HCT116 (cell line): ENCODE measurements at regions not wholly inside any gene's neighbourhood (a gene's known extent, or its start where the extent isn't known, plus 50 kb on each side); places are given as distances from the start of the nearest gene placed in this dataset.

Experiments
- ATAC-seq: fragments of 200-7000 bp; cut with Tn5 transposase; 2 replicates; pipeline ENCODE4 v1.9.1; 2020; ENCODE audit warnings: mild to moderate bottlenecking, moderate library complexity
- BruUV-seq: library from RNA; stranded (reverse); fragments of 400-500 nt; replicated peaks from 2 replicates; lab custom pipeline; 2021; lab: Mats Ljungman, UMichigan
- CTCF ChIA-PET: fragments of 300-600 bp; sonication (Branson Sonifier 250); formaldehyde crosslinking; loops from one replicate; lab custom pipeline; 2021; ENCODE audit warnings: antibody characterized with exemption; lab: Charles Lee
- POLR2A ChIA-PET: fragments of 300-600, 350-600 bp; sonication (Branson Sonifier 250); formaldehyde crosslinking; loops from one replicate; lab custom pipeline; 2021; ENCODE audit warnings: antibody characterized with exemption; lab: Charles Lee
- RAD21 ChIA-PET, 2 experiments: fragments of 300-600 bp; sonication (Branson Sonifier 250); formaldehyde crosslinking; loops; one replicate each; lab custom pipeline; 2023; ENCODE audit warnings: low total read pairs in 2 of 2; ENCODE audit not compliant: uncharacterized antibody in 2 of 2, unreplicated experiment in 2 of 2, low non-redundant PET in 1 of 2; lab: Charles Lee
- DNase-seq: peaks from one replicate; pipeline ENCODE4 v3.0.0-alpha.2; 2010; ENCODE audit warnings: low read depth, low spot score
- H2AFZ ChIP-seq: fragments of 200-600 bp; shearing (Covaris generic), sonication (generic); 2 replicates; pipeline ENCODE4 v1.6.1; 2017; ENCODE audit warnings: low read depth, mixed run types, mixed read lengths, antibody characterized with exemption, low read length; ENCODE audit not compliant: poor library complexity, severe bottlenecking
- H3K27ac ChIP-seq: 2 replicates; pipeline ENCODE4 v1.5.1; 2012; ENCODE audit warnings: low read depth, low read length
- H3K27me3 ChIP-seq: fragments of 200-600 bp; sonication (generic); 2 replicates; pipeline ENCODE4 v1.6.1; 2016; ENCODE audit warnings: mixed run types, low read length, mixed read lengths; ENCODE audit not compliant: insufficient read depth
- H3K36me3 ChIP-seq, 2 experiments: fragments of 200-500 bp in 1 of 2; fragments of 200-600 bp in 1 of 2; sonication (Bioruptor generic) in 1 of 2; sonication (generic) in 1 of 2; 2 replicates each; pipeline versions ENCODE4 v1.5.1 to v1.6.1; 2014 to 2016; ENCODE audit warnings: low read length in 2 of 2, inconsistent platforms in 1 of 2, mixed read lengths in 1 of 2, mixed run types in 1 of 2; ENCODE audit not compliant: insufficient read depth in 2 of 2, control insufficient read depth in 1 of 2
- H3K4me1 ChIP-seq, 2 experiments: fragments of 200-600 bp in 1 of 2; sonication (generic) in 1 of 2; 2 replicates each; pipeline versions ENCODE4 v1.5.1 to v1.6.1; 2012 to 2017; ENCODE audit warnings: low read length in 2 of 2, inconsistent platforms in 1 of 2, mild to moderate bottlenecking in 1 of 2, mixed read lengths in 1 of 2, mixed run types in 1 of 2, moderate library complexity in 1 of 2; ENCODE audit not compliant: insufficient read depth in 2 of 2, control insufficient read depth in 1 of 2
- H3K4me2 ChIP-seq: fragments of 200-600 bp; sonication (generic); 2 replicates; pipeline ENCODE4 v1.6.1; 2017; ENCODE audit warnings: mixed run types, low read length, mixed read lengths
- H3K4me3 ChIP-seq, 2 experiments: fragments of 200-600 bp in 1 of 2; sonication (generic) in 1 of 2; replicated peaks in 1 of 2; 2 replicates each; pipeline ENCODE4 v1.5.1; 2011 to 2016; ENCODE audit warnings: low read length in 2 of 2, control low read depth in 1 of 2, low read depth in 1 of 2, mild to moderate bottlenecking in 1 of 2, mixed read lengths in 1 of 2, mixed run types in 1 of 2
- H3K79me2 ChIP-seq: fragments of 200-600 bp; sonication (generic); 2 replicates; pipeline ENCODE4 v1.6.1; 2017; ENCODE audit warnings: mild to moderate bottlenecking, mixed run types, low read length, moderate library complexity, mixed read lengths; ENCODE audit not compliant: insufficient read depth
- H3K9ac ChIP-seq: fragments of 200-600 bp; sonication (generic); 2 replicates; pipeline ENCODE4 v1.6.1; 2016; ENCODE audit warnings: low read length, mixed read lengths
- H3K9me2 ChIP-seq: fragments of 200-600 bp; sonication (generic), shearing (Covaris generic); 2 replicates; pipeline ENCODE4 v1.6.1; 2017; ENCODE audit warnings: mixed run types, mild to moderate bottlenecking, moderate library complexity; ENCODE audit not compliant: insufficient read depth
- H3K9me3 ChIP-seq, 2 experiments: fragments of 200-500 bp in 1 of 2; fragments of 200-600 bp in 1 of 2; sonication (Bioruptor generic) in 1 of 2; sonication (generic) in 1 of 2; 2 replicates each; pipeline ENCODE4 v1.6.1; 2014 to 2017; ENCODE audit warnings: low read length in 2 of 2, mixed read lengths in 2 of 2, inconsistent platforms in 1 of 2, low read depth in 1 of 2, mild to moderate bottlenecking in 1 of 2, mixed run types in 1 of 2, moderate library complexity in 1 of 2; ENCODE audit not compliant: control insufficient read depth in 1 of 2, insufficient read depth in 1 of 2
- H4K20me1 ChIP-seq: fragments of 200-600 bp; sonication (generic), shearing (Covaris generic); 2 replicates; pipeline ENCODE4 v1.6.1; 2017; ENCODE audit warnings: mixed run types, mild to moderate bottlenecking, moderate library complexity; ENCODE audit not compliant: insufficient read depth
- CBX3 ChIP-seq: IDR thresholded peaks from 2 replicates; pipeline ENCODE4 v1.6.1; 2012; ENCODE audit warnings: low read depth
- CEBPB ChIP-seq: IDR thresholded peaks from 2 replicates; pipeline ENCODE4 v1.6.1; 2012; ENCODE audit warnings: low read depth
- CTCF ChIP-seq, 3 experiments: fragments of 200-600 bp in 1 of 3; sonication (generic) in 1 of 3; IDR thresholded peaks in 2 of 3; conservative IDR thresholded peaks in 1 of 3; 2 replicates each; pipeline ENCODE4 v1.5.1; 2012 to 2017; ENCODE audit warnings: low read depth in 2 of 3, low read length in 2 of 3, antibody characterized with exemption in 1 of 3, borderline replicate concordance in 1 of 3, control low read depth in 1 of 3, mild to moderate bottlenecking in 1 of 3, mixed read lengths in 1 of 3, mixed run types in 1 of 3, moderate library complexity in 1 of 3; ENCODE audit not compliant: insufficient read depth in 1 of 3
- ELF1 ChIP-seq: IDR thresholded peaks from 2 replicates; pipeline ENCODE4 v1.6.1; 2012; ENCODE audit warnings: low read depth, borderline replicate concordance
- EZH2phosphoT487 ChIP-seq: fragments of 200-600 bp; IDR thresholded peaks from 2 replicates; pipeline ENCODE4 v1.6.1; 2018; ENCODE audit warnings: antibody characterized with exemption, borderline replicate concordance
- FOSL1 ChIP-seq: IDR thresholded peaks from 2 replicates; pipeline ENCODE4 v1.6.1; 2012; ENCODE audit warnings: low read depth
- JUND ChIP-seq: IDR thresholded peaks from 2 replicates; pipeline ENCODE4 v1.6.1; 2012
- POLR2A ChIP-seq: IDR thresholded peaks from 2 replicates; pipeline ENCODE4 v1.7.0; 2011; ENCODE audit warnings: borderline replicate concordance; ENCODE audit not compliant: insufficient read depth, insufficient read length; ENCODE audit errors: extremely low read depth
- POLR2AphosphoS5 ChIP-seq: IDR thresholded peaks from 2 replicates; pipeline ENCODE4 v1.6.1; 2011; ENCODE audit warnings: mild to moderate bottlenecking, low read depth, low read length, moderate library complexity
- RAD21 ChIP-seq: IDR thresholded peaks from 2 replicates; pipeline ENCODE4 v1.6.1; 2012; ENCODE audit warnings: low read depth, mild to moderate bottlenecking
- REST ChIP-seq: IDR thresholded peaks from 2 replicates; pipeline ENCODE4 v1.6.1; 2012; ENCODE audit warnings: low read depth
- SIN3A ChIP-seq: IDR thresholded peaks from 2 replicates; pipeline ENCODE4 v1.6.1; 2012; ENCODE audit warnings: low read depth
- TCF7L2 ChIP-seq: IDR thresholded peaks from 2 replicates; pipeline ENCODE4 v1.7.0; 2011; ENCODE audit warnings: borderline replicate concordance, inconsistent platforms; ENCODE audit not compliant: insufficient read depth, insufficient read length; ENCODE audit errors: extremely low read depth
- YY1 ChIP-seq: IDR thresholded peaks from 2 replicates; pipeline ENCODE4 v1.6.1; 2011; ENCODE audit warnings: low read length, low read depth, moderate library complexity, mild to moderate bottlenecking; ENCODE audit not compliant: insufficient replicate concordance; ENCODE audit errors: extremely low read depth
- ZBTB33 ChIP-seq: IDR thresholded peaks from 2 replicates; pipeline ENCODE4 v1.6.1; 2011; ENCODE audit warnings: mild to moderate bottlenecking, low read length, moderate library complexity; ENCODE audit not compliant: insufficient replicate concordance; ENCODE audit errors: extremely low read depth
- intact Hi-C: fragments of 100-400 bp; cut with micrococcal nuclease; formaldehyde crosslinking; loops from 2 replicates; pipeline ENCODE4 v1.10.0; 2022
- TF ChIP-seq, protein P1 (sequence below): IDR thresholded peaks from 2 replicates; pipeline ENCODE4 v1.6.1; 2012
- TF ChIP-seq, protein P2 (sequence below): IDR thresholded peaks from 2 replicates; pipeline ENCODE4 v1.6.1; 2012

- intact Hi-C loops = no loop called here
- Histone ChIP-seq H3K9me3 (peaks cover 0 to under 1% of the 10 kb centered on the region in 2 experiments; a peak in 2 of 4 replicates), H3K79me2 (no peaks in the 10 kb centered on the region), H3K4me1 (no peaks in the 10 kb centered on the region), H3K9me2 (no peaks in the 10 kb centered on the region), H4K20me1 (no peaks in the 10 kb centered on the region), H3K4me3 (no peak overlapping the region), H3K4me2 (no peak overlapping the region), H3K9ac (no peak overlapping the region), H3K36me3 (no peaks in the 10 kb centered on the region), H3K27me3 (no peaks in the 10 kb centered on the region), H3K27ac (no peak overlapping the region), H2AFZ (no peak overlapping the region)
- ChIA-PET CTCF (no interaction called here), POLR2A (no interaction called here), RAD21 (no interaction called here)
- BruUV-seq = no TSS peak
- no peak for TF ChIP-seq FOSL1
- TF ChIP-seq CBX3 = no peak
- TF ChIP-seq, protein P1, sequence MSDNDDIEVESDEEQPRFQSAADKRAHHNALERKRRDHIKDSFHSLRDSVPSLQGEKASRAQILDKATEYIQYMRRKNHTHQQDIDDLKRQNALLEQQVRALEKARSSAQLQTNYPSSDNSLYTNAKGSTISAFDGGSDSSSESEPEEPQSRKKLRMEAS = no peak
- TF ChIP-seq RAD21 = no peak
- no peak for TF ChIP-seq JUND
- TF ChIP-seq ZBTB33 = no peak
- no peak for TF ChIP-seq POLR2A
- no peak for TF ChIP-seq ELF1
- no peak for TF ChIP-seq CTCF (IDR thresholded peaks at IDR 0.05 in 2 of 3, conservative IDR thresholded peaks at IDR 0.05 in 1 of 3; ENCODE audit: borderline replicate concordance in 1 of 3, insufficient read depth in 1 of 3, low read depth in 2 of 3, low read length in 2 of 3)
- TF ChIP-seq EZH2phosphoT487 = no peak
- TF ChIP-seq CEBPB = no peak
- TF ChIP-seq, protein P2, sequence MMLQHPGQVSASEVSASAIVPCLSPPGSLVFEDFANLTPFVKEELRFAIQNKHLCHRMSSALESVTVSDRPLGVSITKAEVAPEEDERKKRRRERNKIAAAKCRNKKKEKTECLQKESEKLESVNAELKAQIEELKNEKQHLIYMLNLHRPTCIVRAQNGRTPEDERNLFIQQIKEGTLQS = no peak
- TF ChIP-seq POLR2AphosphoS5 = no peak
- no peak for TF ChIP-seq TCF7L2
- TF ChIP-seq SIN3A = no peak
- TF ChIP-seq YY1 = no peak
- no peak for TF ChIP-seq REST
- ATAC-seq (no peak), DNase-seq (no peak)
Observed at GRCh38 chr19:29040951-29041350, 172.0 kb downstream of the UQCRFS1 start.
